ENCODE measurements at regions not wholly inside any gene's neighbourhood (a gene's known extent, or its start where the extent isn't known, plus 50 kb on each side); places are given as distances from the start of the nearest gene placed in this dataset.

GRCh38 chr14:87879389-87879788, 113.6 kb downstream of the GALC start:
- no peak for DNase-seq

GRCh38 chr14:87878959-87879358, 114.0 kb downstream of the GALC start:
- DNase-seq: no peak

- no peak for DNase-seq
Measured at GRCh38 chr14:87877877-87878276, 115.1 kb downstream of the GALC start.

GRCh38 chr14:87874676-87875075, 118.3 kb downstream of the GALC start:
- no peak for DNase-seq

GRCh38 chr14:87873741-87874140, 119.2 kb downstream of the GALC start:
- no peak for DNase-seq

- DNase-seq: no peak
Measured at GRCh38 chr14:87869619-87870583, 123.1 kb downstream of the GALC start.

- DNase-seq: no peak
Measured at GRCh38 chr14:87868920-87869319, 124.1 kb downstream of the GALC start.

GRCh38 chr14:87866116-87866515, 126.9 kb downstream of the GALC start:
- no peak for DNase-seq

- DNase-seq: no peak
Measured at GRCh38 chr14:87864356-87865270, 128.4 kb downstream of the GALC start.

GRCh38 chr14:87863047-87863446, 129.9 kb downstream of the GALC start:
- no peak for DNase-seq

- no peak for DNase-seq
Measured at GRCh38 chr14:87852107-87852506, 140.9 kb downstream of the GALC start.

GRCh38 chr14:87851190-87851589, 141.8 kb downstream of the GALC start:
- DNase-seq: no peak

- no peak for DNase-seq
Measured at GRCh38 chr14:87847216-87847755, 145.7 kb downstream of the GALC start.

- no peak for DNase-seq
Measured at GRCh38 chr14:87840906-87841305, 152.1 kb downstream of the GALC start.

GRCh38 chr14:87838931-87839330, 154.1 kb downstream of the GALC start:
- DNase-seq: no peak

- DNase-seq: no peak
Measured at GRCh38 chr14:87837296-87837695, 155.7 kb downstream of the GALC start.

- no peak for DNase-seq
Measured at GRCh38 chr14:87834594-87834993, 158.4 kb downstream of the GALC start.

GRCh38 chr14:87833026-87833425, 160.0 kb downstream of the GALC start:
- DNase-seq: no peak

GRCh38 chr14:87830443-87831096, 162.4 kb downstream of the GALC start:
- DNase-seq: no peak

- no peak for DNase-seq
Measured at GRCh38 chr14:87829543-87829942, 163.4 kb downstream of the GALC start.

- no peak for DNase-seq
Measured at GRCh38 chr14:87824266-87824665, 168.7 kb downstream of the GALC start.

GRCh38 chr14:87816416-87816815, 176.6 kb downstream of the GALC start:
- no peak for DNase-seq

- DNase-seq: no peak
Measured at GRCh38 chr14:87815121-87815520, 177.9 kb downstream of the GALC start.
